ENCODE measurements at regions not wholly inside any gene's neighbourhood (a gene's known extent, or its start where the extent isn't known, plus 50 kb on each side); places are given as distances from the start of the nearest gene placed in this dataset.

DNA sequence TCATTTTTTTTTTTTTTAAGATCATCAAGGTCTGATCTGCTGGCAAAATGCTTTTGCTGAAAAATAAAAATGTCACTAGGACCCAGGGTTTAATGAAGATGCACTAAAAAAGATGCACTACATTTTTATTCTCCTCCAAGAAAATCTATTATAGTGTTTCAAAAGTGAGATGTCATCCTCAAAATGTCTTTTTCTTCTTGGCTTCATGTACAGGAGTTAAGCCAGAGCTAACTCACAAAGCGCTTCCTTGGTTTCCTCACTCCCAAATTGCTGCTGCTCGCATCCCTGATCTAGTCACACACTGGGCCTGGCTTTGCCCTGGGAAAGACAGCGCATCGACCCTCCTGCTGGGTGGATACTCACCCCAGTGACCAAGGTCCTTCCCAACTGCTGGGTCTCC, 113.4 kb upstream of the CCDC68 start:
- H3K4me3 ChIP-seq (replicated peaks; ENCODE audit: low read depth, low read length), result no peak overlapping the region
- no peak for DNase-seq (ENCODE audit: low read depth)
- TF ChIP-seq, protein P1, sequence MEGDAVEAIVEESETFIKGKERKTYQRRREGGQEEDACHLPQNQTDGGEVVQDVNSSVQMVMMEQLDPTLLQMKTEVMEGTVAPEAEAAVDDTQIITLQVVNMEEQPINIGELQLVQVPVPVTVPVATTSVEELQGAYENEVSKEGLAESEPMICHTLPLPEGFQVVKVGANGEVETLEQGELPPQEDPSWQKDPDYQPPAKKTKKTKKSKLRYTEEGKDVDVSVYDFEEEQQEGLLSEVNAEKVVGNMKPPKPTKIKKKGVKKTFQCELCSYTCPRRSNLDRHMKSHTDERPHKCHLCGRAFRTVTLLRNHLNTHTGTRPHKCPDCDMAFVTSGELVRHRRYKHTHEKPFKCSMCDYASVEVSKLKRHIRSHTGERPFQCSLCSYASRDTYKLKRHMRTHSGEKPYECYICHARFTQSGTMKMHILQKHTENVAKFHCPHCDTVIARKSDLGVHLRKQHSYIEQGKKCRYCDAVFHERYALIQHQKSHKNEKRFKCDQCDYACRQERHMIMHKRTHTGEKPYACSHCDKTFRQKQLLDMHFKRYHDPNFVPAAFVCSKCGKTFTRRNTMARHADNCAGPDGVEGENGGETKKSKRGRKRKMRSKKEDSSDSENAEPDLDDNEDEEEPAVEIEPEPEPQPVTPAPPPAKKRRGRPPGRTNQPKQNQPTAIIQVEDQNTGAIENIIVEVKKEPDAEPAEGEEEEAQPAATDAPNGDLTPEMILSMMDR (IDR thresholded peaks at IDR 0.05; ENCODE audit: low read length, missing control alignments), result no peak

GRCh38 chr18:55072181-55072580, 112.9 kb upstream of the CCDC68 start:
- H3K4me3 ChIP-seq (replicated peaks; ENCODE audit: low read depth, low read length), result no peak overlapping the region
- DNase-seq (ENCODE audit: low read depth), result no peak
- TF ChIP-seq, protein P1 (IDR thresholded peaks at IDR 0.05; ENCODE audit: low read length, missing control alignments), result no peak

DNA sequence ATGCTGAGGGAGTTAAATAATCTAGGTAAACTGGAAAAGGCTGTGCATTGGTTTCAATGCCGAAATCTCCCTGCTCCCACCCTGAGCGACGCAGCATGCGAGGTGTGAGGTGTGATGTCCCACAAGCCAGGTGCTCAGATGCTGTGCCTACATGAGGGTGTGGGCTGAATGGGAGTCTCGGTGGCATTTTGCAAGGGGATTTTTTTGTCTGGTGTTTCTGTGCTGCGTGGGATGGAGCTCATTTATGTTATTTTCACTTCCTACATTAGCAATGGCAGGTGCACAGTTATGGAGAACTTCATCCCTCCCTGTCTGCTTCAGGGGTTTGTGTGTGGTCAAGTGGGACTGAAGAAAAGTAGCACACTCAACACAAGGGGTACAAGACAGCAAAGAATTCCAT, 110.2 kb upstream of the CCDC68 start:
- H3K4me3 ChIP-seq (replicated peaks; ENCODE audit: low read depth, low read length), result no peak overlapping the region
- TF ChIP-seq, protein P1 (IDR thresholded peaks at IDR 0.05; ENCODE audit: low read length, missing control alignments), result no peak
- DNase-seq (ENCODE audit: low read depth), result no peak

GRCh38 chr18:55064760-55065159, 105.5 kb upstream of the CCDC68 start:
- no peak overlapping the region for H3K4me3 ChIP-seq (replicated peaks; ENCODE audit: low read depth, low read length)
- no peak for DNase-seq (ENCODE audit: low read depth)
- TF ChIP-seq, protein P1 (IDR thresholded peaks at IDR 0.05; ENCODE audit: low read length, missing control alignments), result no peak

- no peak overlapping the region for H3K4me3 ChIP-seq (replicated peaks; ENCODE audit: low read depth, low read length)
- no peak for DNase-seq (ENCODE audit: low read depth)
- TF ChIP-seq, protein P1 (IDR thresholded peaks at IDR 0.05; ENCODE audit: low read length, missing control alignments), result no peak
Observed at GRCh38 chr18:55064073-55064472, 104.8 kb upstream of the CCDC68 start.

- no peak overlapping the region for H3K4me3 ChIP-seq (replicated peaks; ENCODE audit: low read depth, low read length)
- TF ChIP-seq, protein P1 (IDR thresholded peaks at IDR 0.05; ENCODE audit: low read length, missing control alignments), result no peak
- no peak for DNase-seq (ENCODE audit: low read depth)
Observed at GRCh38 chr18:55054021-55054990, 95.0 kb upstream of the CCDC68 start.

All from fibroblast of pulmonary artery (primary cell).